Inferior parietal cortex (tissue), 1 donor: ENCODE measurements at regions not wholly inside any gene's neighbourhood (a gene's known extent, or its start where the extent isn't known, plus 50 kb on each side); places are given as distances from the start of the nearest gene placed in this dataset.
"Not testable (repeated sequence)": the region's sequence is repeated elsewhere in the genome, so short reads cannot be mapped to it uniquely, and the experiment has no call there.

ENCODE experiments used
- DNase-seq: peaks from one replicate; pipeline ENCODE4 v3.0.0-alpha.2; 2016; ENCODE audit errors: extremely low spot score

DNA sequence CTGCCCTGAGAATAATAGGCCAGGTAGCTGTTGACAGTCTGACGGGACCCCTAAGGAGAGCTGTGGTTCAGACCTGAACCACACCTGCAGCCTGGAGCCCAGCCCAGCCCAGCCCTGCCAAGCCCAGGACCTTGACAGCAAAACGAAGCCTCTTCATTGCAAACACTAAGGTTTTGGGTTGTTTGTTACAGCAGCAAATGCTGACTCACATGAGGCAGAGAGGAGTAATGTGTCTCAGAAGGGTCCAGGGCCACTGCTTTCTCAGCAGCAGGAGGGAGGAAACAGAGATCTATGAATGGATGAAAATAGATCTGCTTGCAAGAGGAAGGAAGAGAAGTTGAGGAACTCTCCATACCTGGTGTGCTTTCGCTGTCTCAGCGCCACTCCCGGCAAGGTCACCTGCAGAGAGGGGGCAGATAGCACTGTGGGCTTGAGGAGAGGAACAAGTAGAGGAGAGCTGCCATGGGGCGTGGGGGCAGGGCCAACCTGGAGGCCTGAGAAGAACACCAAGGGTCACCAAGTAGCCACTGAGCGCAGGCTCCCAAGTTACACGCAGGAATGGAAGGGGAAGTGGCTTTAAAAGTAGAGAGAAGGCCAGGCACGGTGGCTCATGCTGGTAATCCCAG is 127.2 kb downstream of the ZNF281 start:
- DNase-seq = no peak

GRCh38 chr1:200281201-200281835 is 128.5 kb downstream of the ZNF281 start:
- DNase-seq = no peak

GRCh38 chr1:200279810-200280411 is 129.9 kb downstream of the ZNF281 start:
- DNase-seq = peak; percentile 69

GRCh38 chr1:200275816-200276453 is 133.9 kb downstream of the ZNF281 start:
- no peak for DNase-seq

- no peak for DNase-seq
These were observed 134.4 kb downstream of the ZNF281 start for GRCh38 chr1:200275415-200275814.

- no peak for DNase-seq
These were observed 135.7 kb downstream of the ZNF281 start for GRCh38 chr1:200274116-200274515.

- DNase-seq = no peak
These were observed 137.3 kb downstream of the ZNF281 start for GRCh38 chr1:200272481-200273068.

GRCh38 chr1:200269256-200269655 is 140.6 kb downstream of the ZNF281 start:
- no peak for DNase-seq

- DNase-seq = no peak
These were observed 141.9 kb downstream of the ZNF281 start for GRCh38 chr1:200267937-200268336.

DNA sequence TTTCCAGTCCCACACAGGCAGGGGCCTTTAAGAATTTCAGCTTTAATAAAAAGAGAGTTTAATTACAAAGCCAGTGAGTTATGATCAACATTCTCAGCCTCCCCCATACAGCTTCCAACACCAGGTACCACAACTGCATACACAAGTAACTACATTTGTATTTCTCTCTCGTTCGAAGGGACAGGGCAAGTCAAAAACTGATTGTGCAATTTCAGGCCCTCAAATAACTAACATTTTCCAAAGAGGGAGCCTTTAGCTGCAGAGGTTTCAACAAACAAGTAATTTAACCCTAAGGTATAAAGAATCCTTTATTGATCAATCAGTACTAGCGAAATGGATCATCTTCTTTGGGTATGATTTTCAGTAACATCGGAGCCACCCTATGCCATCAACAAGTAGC is 142.4 kb downstream of the ZNF281 start:
- no peak for DNase-seq

- DNase-seq = no peak
These were observed 143.0 kb downstream of the ZNF281 start for GRCh38 chr1:200266871-200267270.

DNA sequence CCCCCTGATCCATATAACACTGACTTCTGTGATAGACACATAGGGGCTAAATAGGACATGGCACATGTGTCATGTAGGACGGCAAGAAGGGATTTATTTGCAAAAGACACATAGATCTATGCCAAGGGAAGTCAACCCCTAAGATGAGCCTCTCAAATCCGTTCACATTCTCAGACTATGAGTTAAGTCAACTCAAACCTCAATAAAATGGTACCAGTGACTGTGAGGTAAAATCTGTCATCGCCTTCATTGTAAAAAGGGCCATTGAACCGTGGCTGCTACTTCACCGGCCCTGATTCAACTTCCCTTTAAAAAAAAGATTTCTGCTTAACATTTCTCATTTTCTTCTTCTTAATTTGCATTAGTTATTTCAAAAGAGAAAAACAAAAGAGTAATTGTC is 144.0 kb downstream of the ZNF281 start:
- no peak for DNase-seq

- no peak for DNase-seq
These were observed 144.7 kb downstream of the ZNF281 start for GRCh38 chr1:200265104-200265503.

DNA sequence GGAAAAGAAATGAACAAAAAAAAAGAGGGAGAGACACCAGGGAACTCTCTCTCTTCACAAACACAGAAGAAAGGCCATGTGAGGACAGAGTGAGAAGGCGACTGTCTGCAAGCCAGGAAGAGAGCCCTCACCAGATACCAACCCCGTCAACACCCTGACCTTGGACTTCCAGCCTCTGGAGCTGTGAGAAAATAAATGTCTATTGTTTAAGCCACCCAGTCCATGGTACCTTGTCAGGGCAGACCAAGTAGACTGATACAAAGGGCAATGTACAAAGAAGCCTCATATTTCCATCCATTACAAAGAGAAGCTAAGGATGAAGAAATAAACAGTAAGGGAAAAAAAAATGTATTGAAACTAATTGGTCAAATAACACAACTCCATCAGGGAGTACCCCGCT is 146.6 kb downstream of the ZNF281 start:
- no peak for DNase-seq

DNA sequence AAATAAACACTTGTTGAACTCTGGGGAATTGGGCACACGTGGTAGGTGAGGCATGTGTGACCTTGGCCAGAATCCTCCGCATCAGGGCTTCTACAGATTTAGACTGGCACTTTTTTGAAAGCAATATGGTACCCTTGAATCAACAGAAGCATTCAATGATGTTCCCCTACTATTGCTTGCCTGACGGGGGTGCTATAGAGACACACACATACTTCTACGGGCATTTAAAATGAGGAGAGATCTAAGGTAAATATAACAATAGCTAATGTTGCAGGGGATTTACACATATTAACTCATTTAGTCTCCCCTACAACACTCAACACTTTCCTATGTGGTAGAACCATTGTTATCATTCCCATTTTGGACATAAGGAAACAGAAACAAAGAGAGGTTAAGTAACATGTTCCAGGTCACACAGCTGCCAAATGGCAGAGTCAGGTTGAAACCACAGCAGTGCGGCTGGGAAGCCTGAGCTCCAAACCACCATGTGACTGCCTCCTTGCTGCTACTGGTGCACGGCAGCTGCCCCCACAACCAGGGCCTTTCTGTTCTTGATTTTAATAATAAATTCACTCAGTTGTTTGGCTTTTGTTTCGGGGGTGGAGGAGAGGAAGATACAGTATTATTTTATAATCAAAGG is 147.4 kb downstream of the ZNF281 start:
- DNase-seq = no peak

GRCh38 chr1:200260597-200261335 is 149.1 kb downstream of the ZNF281 start:
- DNase-seq = no peak

- no peak for DNase-seq
These were observed 151.1 kb downstream of the ZNF281 start for GRCh38 chr1:200258447-200259375.

DNA sequence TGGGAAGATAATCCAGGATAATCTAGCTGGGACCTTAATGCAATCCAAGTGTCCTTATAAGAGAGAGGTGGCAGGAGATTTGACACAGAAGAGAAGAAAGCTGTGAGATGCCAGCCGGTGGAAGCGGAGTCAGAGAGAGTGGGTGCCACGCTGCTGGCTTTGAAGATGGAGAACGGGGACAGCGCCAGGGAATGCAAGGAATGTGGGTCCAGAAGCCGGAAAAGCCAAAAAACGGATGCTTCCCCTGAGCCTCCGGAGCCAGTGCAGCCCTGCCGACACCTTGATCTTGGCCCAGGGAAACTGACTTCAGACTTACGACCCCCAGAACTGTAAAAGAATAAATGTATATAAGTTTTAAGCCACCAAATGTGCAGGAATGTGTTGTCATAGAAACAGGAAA is 152.6 kb downstream of the ZNF281 start:
- DNase-seq = no peak

DNA sequence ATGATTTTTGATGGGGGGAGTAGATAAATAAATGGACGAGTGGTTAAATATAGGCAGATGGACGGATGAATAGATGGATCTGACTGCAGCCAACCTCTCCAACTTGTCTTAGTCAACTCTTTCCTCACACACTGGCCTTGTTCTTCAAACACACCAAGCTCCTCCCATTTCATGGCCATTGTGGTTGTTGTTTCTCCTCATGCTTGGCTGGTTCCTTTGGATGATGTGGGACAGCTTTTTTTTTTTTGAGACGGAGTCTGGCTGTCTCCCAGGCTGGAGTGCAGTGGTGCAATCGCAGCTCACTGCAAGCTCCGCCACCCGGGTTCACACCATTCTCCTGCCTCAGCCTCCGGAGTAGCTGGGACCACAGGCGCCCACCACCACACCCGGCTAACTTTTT is 155.2 kb downstream of the ZNF281 start:
- DNase-seq = not testable (repeated sequence)
